ENCODE measurements at regions not wholly inside any gene's neighbourhood (a gene's known extent, or its start where the extent isn't known, plus 50 kb on each side); places are given as distances from the start of the nearest gene placed in this dataset.

- TF ChIP-seq ZNF329 (CRISPR knock-in tag; IDR thresholded peaks at IDR 0.05; ENCODE audit: low read depth) (no peak), ADNP (CRISPR knock-in tag; IDR thresholded peaks at IDR 0.05) (no peak), PATZ1 (CRISPR knock-in tag; IDR thresholded peaks at IDR 0.05) (no peak), ZNF335 (CRISPR knock-in tag; IDR thresholded peaks at IDR 0.05) (no peak), POLR2AphosphoS5 (IDR thresholded peaks at IDR 0.05; ENCODE audit: low read depth, low read length) (no peak), CBX2 (IDR thresholded peaks at IDR 0.05; ENCODE audit: low read depth, low read length) (no peak), CBX2 (CRISPR knock-in tag; IDR thresholded peaks at IDR 0.05; ENCODE audit: low read depth) (no peak), CTCF (CRISPR knock-in tag; IDR thresholded peaks at IDR 0.05) (no peak), TFE3 (CRISPR knock-in tag; IDR thresholded peaks at IDR 0.05) (no peak), FOSL1 (CRISPR knock-in tag; IDR thresholded peaks at IDR 0.05; ENCODE audit: borderline replicate concordance) (no peak), TCF7L2 (IDR thresholded peaks at IDR 0.05; ENCODE audit: low read depth, low read length) (no peak), ATF7 (IDR thresholded peaks at IDR 0.05) (no peak), ATF7 (CRISPR knock-in tag; IDR thresholded peaks at IDR 0.05) (no peak)
Measured at GRCh38 chr15:39506146-39506545, 74.7 kb upstream of the THBS1 start.
